ENCODE measurements at regions not wholly inside any gene's neighbourhood (a gene's known extent, or its start where the extent isn't known, plus 50 kb on each side); places are given as distances from the start of the nearest gene placed in this dataset.

DNA sequence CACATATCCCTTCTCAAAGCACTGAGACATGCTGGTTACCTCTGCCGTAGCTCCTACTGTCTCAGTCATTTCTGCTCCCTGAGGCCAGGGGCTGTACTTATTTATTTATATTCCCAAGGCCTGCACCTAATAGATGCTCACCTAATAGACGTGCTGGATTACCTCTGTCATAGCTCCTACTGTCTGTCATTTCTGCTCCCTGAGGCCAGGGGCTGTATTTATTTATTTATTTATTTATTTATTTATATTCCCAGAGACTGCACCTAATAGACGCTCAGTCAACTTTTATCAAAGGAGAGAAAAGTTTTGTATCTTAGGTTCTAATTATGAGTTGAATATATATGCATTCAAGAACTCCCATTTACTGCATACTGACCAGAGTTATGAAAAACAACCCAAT is 414.0 kb upstream of the TRIB2 start:
- Histone ChIP-seq H3K36me3 (ENCODE audit: control insufficient read depth in 3 of 3, insufficient read depth in 3 of 3, low read length in 3 of 3) (no peaks in the 10 kb centered on the region), H3K4me3 (ENCODE audit: low read length in 3 of 3) (no peak overlapping the region), H3K4me1 (ENCODE audit: control insufficient read depth in 3 of 3, insufficient read depth in 3 of 3, low read length in 3 of 3) (no peaks in the 10 kb centered on the region), H3K9me3 (ENCODE audit: control insufficient read depth in 3 of 3, low read length in 3 of 3) (no peaks in the 10 kb centered on the region), H3K9ac (ENCODE audit: low read depth in 1 of 3, low read length in 3 of 3) (no peak overlapping the region), H3K27me3 (ENCODE audit: control insufficient read depth in 3 of 3, insufficient read depth in 3 of 3, low read length in 3 of 3) (no peaks in the 10 kb centered on the region), H3K27ac (ENCODE audit: low read depth, low read length) (no peak overlapping the region)

GRCh38 chr2:12303181-12304030 is 413.3 kb upstream of the TRIB2 start:
- Histone ChIP-seq H3K27me3 (ENCODE audit: control insufficient read depth in 3 of 3, insufficient read depth in 3 of 3, low read length in 3 of 3) (no peaks in the 10 kb centered on the region), H3K4me3 (ENCODE audit: low read length in 3 of 3) (no peak overlapping the region), H3K9me3 (ENCODE audit: control insufficient read depth in 3 of 3, low read length in 3 of 3) (no peaks in the 10 kb centered on the region), H3K9ac (ENCODE audit: low read depth in 1 of 3, low read length in 3 of 3) (no peak overlapping the region), H3K36me3 (ENCODE audit: control insufficient read depth in 3 of 3, insufficient read depth in 3 of 3, low read length in 3 of 3) (no peaks in the 10 kb centered on the region), H3K27ac (ENCODE audit: low read depth, low read length) (no peak overlapping the region), H3K4me1 (ENCODE audit: control insufficient read depth in 3 of 3, insufficient read depth in 3 of 3, low read length in 3 of 3) (no peaks in the 10 kb centered on the region)

- H3K27me3 ChIP-seq (ENCODE audit: control insufficient read depth in 3 of 3, insufficient read depth in 3 of 3, low read length in 3 of 3): no peaks in the 10 kb centered on the region
- no peaks in the 10 kb centered on the region for H3K36me3 ChIP-seq (ENCODE audit: control insufficient read depth in 3 of 3, insufficient read depth in 3 of 3, low read length in 3 of 3)
- H3K27ac ChIP-seq (ENCODE audit: low read depth, low read length): no peak overlapping the region
- H3K9ac ChIP-seq (ENCODE audit: low read depth in 1 of 3, low read length in 3 of 3): no peak overlapping the region
- H3K9me3 ChIP-seq (ENCODE audit: control insufficient read depth in 3 of 3, low read length in 3 of 3): no peaks in the 10 kb centered on the region
- no peaks in the 10 kb centered on the region for H3K4me1 ChIP-seq (ENCODE audit: control insufficient read depth in 3 of 3, insufficient read depth in 3 of 3, low read length in 3 of 3)
- no peak overlapping the region for H3K4me3 ChIP-seq (ENCODE audit: low read length in 3 of 3)
These were observed 412.1 kb upstream of the TRIB2 start for GRCh38 chr2:12304564-12305171.

DNA sequence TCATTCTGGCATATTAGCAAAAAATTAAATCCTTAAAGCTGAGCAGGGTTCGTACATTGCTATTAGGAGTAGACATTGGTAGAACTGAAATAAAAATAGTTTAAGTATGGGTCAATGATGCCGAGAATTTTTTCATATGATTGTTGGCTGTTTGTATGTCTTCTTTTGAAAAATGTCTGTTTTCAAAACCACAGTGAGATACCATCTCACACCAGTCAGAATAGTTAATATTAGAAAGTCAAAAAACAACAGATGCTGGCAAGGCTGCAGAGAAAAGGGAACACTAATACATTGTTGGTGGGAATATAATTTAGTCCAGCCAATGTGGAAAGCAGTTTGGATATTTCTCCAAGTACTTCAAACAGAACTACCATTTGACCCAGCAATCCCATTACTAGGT is 410.8 kb upstream of the TRIB2 start:
- Histone ChIP-seq H3K4me3 (ENCODE audit: low read length in 3 of 3) (no peak overlapping the region), H3K4me1 (ENCODE audit: control insufficient read depth in 3 of 3, insufficient read depth in 3 of 3, low read length in 3 of 3) (no peaks in the 10 kb centered on the region), H3K27me3 (ENCODE audit: control insufficient read depth in 3 of 3, insufficient read depth in 3 of 3, low read length in 3 of 3) (no peaks in the 10 kb centered on the region), H3K9me3 (ENCODE audit: control insufficient read depth in 3 of 3, low read length in 3 of 3) (no peaks in the 10 kb centered on the region), H3K9ac (ENCODE audit: low read depth in 1 of 3, low read length in 3 of 3) (no peak overlapping the region), H3K27ac (ENCODE audit: low read depth, low read length) (no peak overlapping the region), H3K36me3 (ENCODE audit: control insufficient read depth in 3 of 3, insufficient read depth in 3 of 3, low read length in 3 of 3) (no peaks in the 10 kb centered on the region)

- Histone ChIP-seq H3K9ac (ENCODE audit: low read depth in 1 of 3, low read length in 3 of 3) (no peak overlapping the region), H3K4me3 (ENCODE audit: low read length in 3 of 3) (no peak overlapping the region), H3K27ac (ENCODE audit: low read depth, low read length) (no peak overlapping the region), H3K36me3 (ENCODE audit: control insufficient read depth in 3 of 3, insufficient read depth in 3 of 3, low read length in 3 of 3) (no peaks in the 10 kb centered on the region), H3K9me3 (ENCODE audit: control insufficient read depth in 3 of 3, low read length in 3 of 3) (no peaks in the 10 kb centered on the region), H3K4me1 (ENCODE audit: control insufficient read depth in 3 of 3, insufficient read depth in 3 of 3, low read length in 3 of 3) (peaks cover 0 to 6% (median 2%) of the 10 kb centered on the region in 3 donors), H3K27me3 (ENCODE audit: control insufficient read depth in 3 of 3, insufficient read depth in 3 of 3, low read length in 3 of 3) (no peaks in the 10 kb centered on the region)
These were observed 406.3 kb upstream of the TRIB2 start for GRCh38 chr2:12310399-12310798.

- Histone ChIP-seq H3K27me3 (ENCODE audit: control insufficient read depth in 3 of 3, insufficient read depth in 3 of 3, low read length in 3 of 3) (no peaks in the 10 kb centered on the region), H3K27ac (ENCODE audit: low read depth, low read length) (peak overlapping the region; percentile 14), H3K9ac (ENCODE audit: low read depth in 1 of 3, low read length in 3 of 3) (no peak overlapping the region), H3K4me3 (ENCODE audit: low read length in 3 of 3) (no peak overlapping the region), H3K36me3 (ENCODE audit: control insufficient read depth in 3 of 3, insufficient read depth in 3 of 3, low read length in 3 of 3) (no peaks in the 10 kb centered on the region), H3K4me1 (ENCODE audit: control insufficient read depth in 3 of 3, insufficient read depth in 3 of 3, low read length in 3 of 3) (peaks cover 2 to 6% (median 4%) of the 10 kb centered on the region in 3 donors), H3K9me3 (ENCODE audit: control insufficient read depth in 3 of 3, low read length in 3 of 3) (no peaks in the 10 kb centered on the region)
These were observed 403.1 kb upstream of the TRIB2 start for GRCh38 chr2:12313445-12314126.

- Histone ChIP-seq H3K27ac (ENCODE audit: low read depth, low read length) (no peak overlapping the region), H3K4me3 (ENCODE audit: low read length in 3 of 3) (no peak overlapping the region), H3K9me3 (ENCODE audit: control insufficient read depth in 3 of 3, low read length in 3 of 3) (no peaks in the 10 kb centered on the region)
These were observed 402.5 kb upstream of the TRIB2 start for GRCh38 chr2:12314127-12314760.

DNA sequence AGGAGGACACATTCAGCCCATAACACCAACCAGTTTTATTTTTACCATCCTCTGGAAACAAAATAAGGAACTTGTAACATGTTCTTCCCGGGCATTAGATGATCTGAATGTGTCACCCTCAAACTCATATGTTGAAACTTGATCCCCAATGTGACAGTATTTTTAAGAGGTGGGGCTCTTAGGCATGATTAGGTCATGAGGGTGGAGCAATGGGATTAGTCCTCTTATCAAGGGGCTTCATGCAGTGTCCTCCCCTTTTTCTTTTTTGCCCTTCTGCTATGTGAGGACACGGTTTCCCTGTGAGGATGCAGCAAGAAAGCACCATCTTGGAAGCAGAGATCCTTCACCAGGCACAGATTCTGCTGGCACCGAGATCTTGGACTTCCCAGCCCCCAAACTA is 401.5 kb upstream of the TRIB2 start:
- no peaks in the 10 kb centered on the region for H3K9me3 ChIP-seq (ENCODE audit: control insufficient read depth in 3 of 3, low read length in 3 of 3)
- no peak overlapping the region for H3K27ac ChIP-seq (ENCODE audit: low read depth, low read length)
- no peaks in the 10 kb centered on the region for H3K36me3 ChIP-seq (ENCODE audit: control insufficient read depth in 3 of 3, insufficient read depth in 3 of 3, low read length in 3 of 3)
- no peak overlapping the region for H3K4me3 ChIP-seq (ENCODE audit: low read length in 3 of 3)
- peaks cover 2 to 6% (median 4%) of the 10 kb centered on the region in 3 donors for H3K4me1 ChIP-seq (ENCODE audit: control insufficient read depth in 3 of 3, insufficient read depth in 3 of 3, low read length in 3 of 3)
- H3K9ac ChIP-seq (ENCODE audit: low read depth in 1 of 3, low read length in 3 of 3): no peak overlapping the region
- H3K27me3 ChIP-seq (ENCODE audit: control insufficient read depth in 3 of 3, insufficient read depth in 3 of 3, low read length in 3 of 3): no peaks in the 10 kb centered on the region

More at GRCh38 chr2:12314127-12314760, 402.5 kb upstream of the TRIB2 start:
- no peaks in the 10 kb centered on the region for H3K27me3 ChIP-seq (ENCODE audit: control insufficient read depth in 3 of 3, insufficient read depth in 3 of 3, low read length in 3 of 3)
- H3K9ac ChIP-seq (ENCODE audit: low read depth in 1 of 3, low read length in 3 of 3): no peak overlapping the region
- peaks cover 2 to 6% (median 4%) of the 10 kb centered on the region in 3 donors for H3K4me1 ChIP-seq (ENCODE audit: control insufficient read depth in 3 of 3, insufficient read depth in 3 of 3, low read length in 3 of 3)
- no peaks in the 10 kb centered on the region for H3K36me3 ChIP-seq (ENCODE audit: control insufficient read depth in 3 of 3, insufficient read depth in 3 of 3, low read length in 3 of 3)

- H3K27ac ChIP-seq (ENCODE audit: low read depth, low read length): no peak overlapping the region
- H3K36me3 ChIP-seq (ENCODE audit: control insufficient read depth in 3 of 3, insufficient read depth in 3 of 3, low read length in 3 of 3): no peaks in the 10 kb centered on the region
- no peaks in the 10 kb centered on the region for H3K27me3 ChIP-seq (ENCODE audit: control insufficient read depth in 3 of 3, insufficient read depth in 3 of 3, low read length in 3 of 3)
- H3K4me1 ChIP-seq (ENCODE audit: control insufficient read depth in 3 of 3, insufficient read depth in 3 of 3, low read length in 3 of 3): peaks cover 4 to 7% (median 6%) of the 10 kb centered on the region in 3 donors
- no peak overlapping the region for H3K9ac ChIP-seq (ENCODE audit: low read depth in 1 of 3, low read length in 3 of 3)
- no peak overlapping the region for H3K4me3 ChIP-seq (ENCODE audit: low read length in 3 of 3)
- H3K9me3 ChIP-seq (ENCODE audit: control insufficient read depth in 3 of 3, low read length in 3 of 3): no peaks in the 10 kb centered on the region
These were observed 400.3 kb upstream of the TRIB2 start for GRCh38 chr2:12316476-12316875.

Measured in skeletal muscle tissue (tissue), 3 donors.